HG03060 (cell line): ENCODE measurements at regions not wholly inside any gene's neighbourhood (a gene's known extent, or its start where the extent isn't known, plus 50 kb on each side); places are given as distances from the start of the nearest gene placed in this dataset.

Experiments
- ATAC-seq: cut with Tn5 transposase; IDR thresholded peaks from one replicate; pipeline ENCODE4 v1.9.1; 2021; ENCODE audit warnings: low read depth, moderate number of reproducible peaks; ENCODE audit not compliant: unreplicated experiment

GRCh38 chr12:45665941-45666340 lies 63.6 kb upstream of the ARID2 start:
- ATAC-seq, result no peak

- ATAC-seq, result no peak
These were observed 63.1 kb upstream of the ARID2 start for GRCh38 chr12:45666396-45666795.

- no peak for ATAC-seq
These were observed 62.7 kb upstream of the ARID2 start for GRCh38 chr12:45666816-45667215.

GRCh38 chr12:45667761-45668160 lies 61.7 kb upstream of the ARID2 start:
- no peak for ATAC-seq

GRCh38 chr12:45668641-45669040 lies 60.9 kb upstream of the ARID2 start:
- ATAC-seq, result no peak

GRCh38 chr12:45669093-45669492 lies 60.4 kb upstream of the ARID2 start:
- peak; percentile 87 for ATAC-seq

GRCh38 chr12:45669792-45670191 lies 59.7 kb upstream of the ARID2 start:
- ATAC-seq, result no peak

- ATAC-seq, result peak; percentile 31
These were observed 59.0 kb upstream of the ARID2 start for GRCh38 chr12:45670346-45671065.

GRCh38 chr12:45671254-45671653 lies 58.3 kb upstream of the ARID2 start:
- ATAC-seq, result no peak

GRCh38 chr12:45674181-45674977 lies 55.1 kb upstream of the ARID2 start:
- no peak for ATAC-seq

- no peak for ATAC-seq
These were observed 54.0 kb upstream of the ARID2 start for GRCh38 chr12:45675534-45675933.
